ENCODE measurements at regions not wholly inside any gene's neighbourhood (a gene's known extent, or its start where the extent isn't known, plus 50 kb on each side); places are given as distances from the start of the nearest gene placed in this dataset.
A peak's percentile ranks its signal among the peaks of the same experiment; 100 is the strongest.
"Not testable (repeated sequence)": the region's sequence is repeated elsewhere in the genome, so short reads cannot be mapped to it uniquely, and the experiment has no call there.

DNA sequence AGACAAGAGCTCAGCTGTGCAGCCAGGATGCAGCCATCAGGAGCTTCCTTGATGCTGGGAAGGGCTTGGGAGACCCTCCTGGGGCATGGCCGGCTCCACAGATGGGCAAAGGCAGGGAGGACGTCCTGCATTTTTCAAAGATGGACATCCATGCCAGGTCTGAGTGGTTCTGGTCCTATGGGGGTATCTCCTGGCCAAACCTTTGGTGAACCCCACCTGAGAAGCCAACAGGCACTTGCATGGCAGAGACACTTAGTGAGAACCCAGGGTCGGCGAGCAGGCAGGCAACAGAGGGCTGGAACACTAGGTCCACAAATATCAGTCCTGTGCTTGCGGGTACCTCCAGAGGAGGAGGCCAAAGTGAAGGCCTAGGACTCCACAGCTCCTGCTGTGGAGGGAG lies 70.0 kb downstream of the KCTD15 start:
- Histone ChIP-seq H3K4me3 (ENCODE audit: low read length) (no peak overlapping the region), H3K27me3 (replicated peaks; ENCODE audit: control insufficient read depth, insufficient read depth, low read length) (peaks cover 18% of the 10 kb centered on the region), H3K36me3 (ENCODE audit: control insufficient read depth, insufficient read depth, low read length, severe bottlenecking) (no peaks in the 10 kb centered on the region), H3K9me3 (ENCODE audit: control insufficient read depth, low read length) (no peaks in the 10 kb centered on the region), H3K9ac (ENCODE audit: low read length) (no peak overlapping the region), H3K4me1 (ENCODE audit: control insufficient read depth, insufficient read depth, low read length) (peaks cover 12% of the 10 kb centered on the region)
- DNase-seq (ENCODE audit: low read depth): no peak

DNA sequence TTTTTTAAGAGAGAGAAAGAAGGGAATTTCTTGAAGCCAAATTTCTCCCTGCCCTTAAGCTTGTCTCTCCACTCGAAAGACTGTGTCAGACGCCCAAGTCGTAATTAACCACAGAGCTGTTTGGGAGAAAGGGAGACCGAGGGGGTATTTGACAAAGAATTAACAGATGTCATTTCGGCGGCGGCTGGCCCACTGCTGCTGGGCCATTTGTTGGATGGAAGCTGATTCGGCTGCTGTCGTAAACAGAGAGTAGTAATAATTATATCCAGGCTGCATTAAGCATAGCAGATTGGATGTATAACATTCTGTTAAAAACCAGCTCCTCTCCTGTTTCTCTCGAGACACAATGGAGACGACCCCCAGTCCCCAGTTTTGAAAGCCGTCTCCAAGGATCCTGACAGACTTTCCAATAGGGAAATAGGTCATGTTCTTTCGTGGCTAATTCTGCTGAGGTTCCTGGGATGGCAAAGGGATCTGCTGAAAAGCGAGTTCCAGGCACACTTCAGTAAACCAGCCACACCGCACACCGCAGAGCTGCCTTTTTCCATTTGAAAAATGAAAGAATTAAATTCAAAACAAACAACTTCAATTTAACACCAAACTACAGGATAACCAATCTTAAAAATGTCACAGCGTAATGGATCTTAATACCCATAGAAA lies 71.5 kb downstream of the KCTD15 start:
- H3K9ac ChIP-seq (ENCODE audit: low read length): peak overlapping the region; percentile 36
- H3K9me3 ChIP-seq (ENCODE audit: control insufficient read depth, low read length): no peaks in the 10 kb centered on the region
- DNase-seq (ENCODE audit: low read depth): peak; percentile 30
- H3K4me3 ChIP-seq (ENCODE audit: low read length): peak overlapping the region; percentile 59
- peaks cover 18% of the 10 kb centered on the region for H3K27me3 ChIP-seq (replicated peaks; ENCODE audit: control insufficient read depth, insufficient read depth, low read length)
- H3K4me1 ChIP-seq (ENCODE audit: control insufficient read depth, insufficient read depth, low read length): peaks cover 12% of the 10 kb centered on the region
- no peaks in the 10 kb centered on the region for H3K36me3 ChIP-seq (ENCODE audit: control insufficient read depth, insufficient read depth, low read length, severe bottlenecking)

DNA sequence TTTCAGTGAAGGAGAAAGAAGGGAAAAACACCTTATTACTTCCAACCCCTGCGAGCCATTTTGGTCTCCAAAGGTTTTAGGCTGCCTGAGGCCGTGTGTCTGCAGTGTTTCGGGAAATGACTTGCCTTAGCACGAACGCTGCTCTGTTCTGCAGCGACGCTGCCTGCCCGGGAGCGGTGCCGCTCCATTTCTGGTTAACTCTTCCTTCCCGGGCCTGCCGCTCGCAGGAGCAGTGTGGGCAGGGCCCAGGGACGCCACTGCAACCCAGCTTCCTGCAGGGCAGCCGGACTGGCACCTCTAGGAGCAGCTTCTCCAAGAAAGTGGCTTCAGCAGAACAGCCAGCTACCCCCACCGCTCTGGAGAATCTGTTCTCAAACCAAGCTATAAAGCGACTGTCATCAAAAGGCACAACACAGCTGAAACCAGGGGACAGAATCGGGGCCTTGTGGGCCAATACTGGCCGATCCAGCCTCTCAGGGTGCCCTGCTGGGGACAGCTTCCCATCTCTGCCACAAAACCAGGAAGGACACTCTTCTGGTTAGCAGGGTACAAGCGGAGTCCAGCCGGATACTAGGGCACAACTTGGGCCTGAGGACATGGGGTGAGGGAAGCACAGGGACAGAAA lies 72.2 kb downstream of the KCTD15 start:
- Histone ChIP-seq H3K9me3 (ENCODE audit: control insufficient read depth, low read length) (no peaks in the 10 kb centered on the region), H3K9ac (ENCODE audit: low read length) (peak overlapping the region; percentile 36), H3K4me1 (ENCODE audit: control insufficient read depth, insufficient read depth, low read length) (peaks cover 12% of the 10 kb centered on the region), H3K36me3 (ENCODE audit: control insufficient read depth, insufficient read depth, low read length, severe bottlenecking) (no peaks in the 10 kb centered on the region), H3K4me3 (ENCODE audit: low read length) (peak overlapping the region; percentile 59), H3K27me3 (replicated peaks; ENCODE audit: control insufficient read depth, insufficient read depth, low read length) (peaks cover 18% of the 10 kb centered on the region)
- DNase-seq (ENCODE audit: low read depth): peak; percentile 64

DNA sequence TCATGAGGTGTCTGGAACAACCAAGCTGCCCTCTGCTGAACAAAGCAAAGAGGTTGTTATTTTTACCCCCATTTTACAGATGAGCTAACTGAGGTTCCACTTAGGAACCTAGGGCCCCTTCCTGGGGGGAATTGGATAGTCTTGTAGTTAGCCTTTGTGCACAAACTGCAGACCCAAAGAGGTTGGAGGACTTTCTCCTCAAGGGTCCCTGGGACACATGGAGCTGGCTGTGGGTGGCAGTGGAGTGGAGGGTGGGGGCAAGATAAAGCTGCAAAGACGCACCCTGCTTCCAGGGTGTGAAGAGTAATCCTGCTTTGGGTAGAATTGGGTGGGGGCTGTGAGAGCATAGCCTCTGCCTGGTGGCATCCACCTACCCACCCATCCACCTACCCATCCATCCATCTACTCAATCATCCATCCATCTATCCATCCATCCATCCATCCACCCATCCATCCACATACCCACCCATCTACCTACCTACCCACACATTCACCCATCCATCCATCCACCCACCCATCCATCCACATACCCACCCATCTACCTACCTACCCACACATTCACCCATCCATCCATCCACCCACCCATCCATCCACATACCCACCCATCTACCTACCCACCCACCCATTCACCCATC lies 73.7 kb downstream of the KCTD15 start:
- H3K36me3 ChIP-seq (ENCODE audit: control insufficient read depth, insufficient read depth, low read length, severe bottlenecking); H3K4me3 ChIP-seq (ENCODE audit: low read length); DNase-seq (ENCODE audit: low read depth); H3K9ac ChIP-seq (ENCODE audit: low read length); H3K9me3 ChIP-seq (ENCODE audit: control insufficient read depth, low read length): not testable (repeated sequence)
- Histone ChIP-seq H3K27me3 (replicated peaks; ENCODE audit: control insufficient read depth, insufficient read depth, low read length) (peaks cover 14% of the 10 kb centered on the region), H3K4me1 (ENCODE audit: control insufficient read depth, insufficient read depth, low read length) (peaks cover 12% of the 10 kb centered on the region)

DNA sequence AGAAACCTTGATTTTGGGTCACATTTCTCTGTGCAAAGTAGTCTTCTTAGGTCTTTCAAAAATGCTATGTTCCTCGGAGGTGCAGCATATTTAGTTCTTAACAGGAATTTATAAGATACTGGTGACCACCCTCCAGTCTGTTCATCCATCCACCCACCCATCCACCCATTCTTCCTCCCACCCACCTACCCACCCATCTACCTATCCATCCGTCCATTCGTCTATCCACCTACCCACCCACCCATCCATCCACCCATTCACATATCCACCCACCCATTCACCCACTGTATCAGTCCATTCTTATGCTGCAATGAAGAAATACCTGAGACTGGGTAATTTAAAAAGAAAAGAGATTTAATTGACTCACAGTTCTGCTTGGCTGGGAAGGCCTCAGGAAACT lies 74.9 kb downstream of the KCTD15 start:
- Histone ChIP-seq H3K36me3 (ENCODE audit: control insufficient read depth, insufficient read depth, low read length, severe bottlenecking) (no peaks in the 10 kb centered on the region), H3K4me3 (ENCODE audit: low read length) (no peak overlapping the region), H3K9ac (ENCODE audit: low read length) (no peak overlapping the region), H3K27me3 (replicated peaks; ENCODE audit: control insufficient read depth, insufficient read depth, low read length) (peaks cover 13% of the 10 kb centered on the region), H3K9me3 (ENCODE audit: control insufficient read depth, low read length) (no peaks in the 10 kb centered on the region), H3K4me1 (ENCODE audit: control insufficient read depth, insufficient read depth, low read length) (peaks cover 12% of the 10 kb centered on the region)
- DNase-seq (ENCODE audit: low read depth): no peak

DNA sequence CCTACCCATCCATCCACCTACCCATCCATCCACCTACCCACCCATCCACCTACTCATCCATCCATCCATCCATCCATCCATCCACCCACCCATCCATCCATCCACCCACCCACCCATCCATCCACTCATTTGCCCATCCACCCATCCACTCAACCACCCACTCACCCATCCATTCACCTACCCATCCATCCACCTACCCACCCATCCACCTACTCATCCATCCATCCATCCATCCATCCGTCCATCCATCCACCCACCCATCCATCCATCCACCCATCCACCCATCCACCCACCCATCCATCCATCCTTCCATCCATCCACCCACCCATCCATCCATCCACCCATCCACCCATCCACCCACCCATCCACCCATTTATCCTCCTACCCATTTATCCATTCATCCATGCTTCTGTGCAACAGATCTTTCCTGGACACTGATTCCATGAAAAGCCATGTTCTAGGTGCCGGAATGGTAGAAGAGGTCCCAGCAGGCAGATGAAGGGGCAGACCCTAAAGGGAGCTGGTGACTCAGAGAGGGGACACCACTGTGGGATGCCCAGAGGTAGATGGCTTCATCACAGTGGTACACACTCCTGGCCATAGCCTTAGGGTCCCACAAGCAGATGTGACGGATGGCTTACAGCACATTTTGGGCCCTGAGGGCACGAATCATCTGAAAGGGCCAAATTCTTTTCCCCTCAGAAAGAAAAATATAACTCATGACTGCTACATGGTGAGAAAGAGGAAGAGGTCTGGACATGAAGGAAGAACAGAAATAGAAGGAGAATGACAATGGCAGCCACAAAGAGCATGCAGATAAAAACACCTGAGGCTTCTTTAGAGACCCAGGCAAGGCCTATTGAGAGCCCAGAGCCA lies 76.0 kb downstream of the KCTD15 start:
- peaks cover 12% of the 10 kb centered on the region for H3K4me1 ChIP-seq (ENCODE audit: control insufficient read depth, insufficient read depth, low read length)
- no peaks in the 10 kb centered on the region for H3K9me3 ChIP-seq (ENCODE audit: control insufficient read depth, low read length)
- H3K36me3 ChIP-seq (ENCODE audit: control insufficient read depth, insufficient read depth, low read length, severe bottlenecking): no peaks in the 10 kb centered on the region
- H3K4me3 ChIP-seq (ENCODE audit: low read length): no peak overlapping the region
- DNase-seq (ENCODE audit: low read depth): no peak
- no peak overlapping the region for H3K9ac ChIP-seq (ENCODE audit: low read length)
- H3K27me3 ChIP-seq (replicated peaks; ENCODE audit: control insufficient read depth, insufficient read depth, low read length): peaks cover 13% of the 10 kb centered on the region

DNA sequence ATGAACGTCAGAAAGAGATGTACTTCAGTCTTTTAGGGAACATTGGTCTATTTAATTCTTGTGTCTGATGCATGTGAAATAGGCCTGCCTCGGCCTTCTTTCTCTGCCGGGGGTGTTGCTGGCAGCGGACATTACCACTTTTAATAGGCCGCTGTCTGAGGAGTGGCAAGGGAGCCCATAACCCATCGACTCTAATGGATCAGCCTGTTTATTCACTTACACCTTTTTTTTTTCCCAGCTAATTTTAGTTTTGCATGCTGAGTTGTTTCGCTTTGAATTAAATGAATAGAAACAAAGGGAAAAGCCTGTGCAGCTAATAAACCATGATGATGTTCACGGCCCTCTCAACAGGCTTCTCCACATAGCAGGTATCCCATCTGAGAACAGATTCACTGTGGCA lies 78.4 kb downstream of the KCTD15 start:
- Histone ChIP-seq H3K27me3 (replicated peaks; ENCODE audit: control insufficient read depth, insufficient read depth, low read length) (peaks cover 21% of the 10 kb centered on the region), H3K36me3 (ENCODE audit: control insufficient read depth, insufficient read depth, low read length, severe bottlenecking) (no peaks in the 10 kb centered on the region), H3K4me3 (ENCODE audit: low read length) (no peak overlapping the region), H3K4me1 (ENCODE audit: control insufficient read depth, insufficient read depth, low read length) (no peaks in the 10 kb centered on the region), H3K9ac (ENCODE audit: low read length) (no peak overlapping the region), H3K9me3 (ENCODE audit: control insufficient read depth, low read length) (no peaks in the 10 kb centered on the region)
- DNase-seq (ENCODE audit: low read depth): no peak

DNA sequence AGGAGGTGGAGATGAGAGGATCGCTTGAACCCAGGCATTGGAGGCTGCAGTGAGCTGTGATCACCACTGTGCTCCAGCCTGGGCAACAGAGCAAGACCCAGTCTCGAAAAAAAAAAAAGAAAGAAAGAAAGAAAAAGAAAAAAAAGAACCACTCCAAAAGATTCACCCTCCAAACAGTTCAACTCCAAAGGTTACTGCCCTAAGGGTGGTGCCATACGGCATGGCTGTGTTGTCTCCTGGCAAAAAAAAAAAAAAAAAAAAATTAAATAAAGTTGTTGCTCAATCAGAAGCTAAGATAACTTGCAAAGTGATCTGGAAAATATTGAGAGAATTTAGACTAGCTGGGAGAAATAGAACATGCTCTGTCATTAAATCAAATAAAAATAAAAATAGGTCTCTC lies 79.5 kb downstream of the KCTD15 start:
- no peak for DNase-seq (ENCODE audit: low read depth)
- H3K9me3 ChIP-seq (ENCODE audit: control insufficient read depth, low read length): no peaks in the 10 kb centered on the region
- no peaks in the 10 kb centered on the region for H3K4me1 ChIP-seq (ENCODE audit: control insufficient read depth, insufficient read depth, low read length)
- no peak overlapping the region for H3K9ac ChIP-seq (ENCODE audit: low read length)
- H3K36me3 ChIP-seq (ENCODE audit: control insufficient read depth, insufficient read depth, low read length, severe bottlenecking): no peaks in the 10 kb centered on the region
- H3K4me3 ChIP-seq (ENCODE audit: low read length): no peak overlapping the region
- H3K27me3 ChIP-seq (replicated peaks; ENCODE audit: control insufficient read depth, insufficient read depth, low read length): peaks cover 18% of the 10 kb centered on the region

DNA sequence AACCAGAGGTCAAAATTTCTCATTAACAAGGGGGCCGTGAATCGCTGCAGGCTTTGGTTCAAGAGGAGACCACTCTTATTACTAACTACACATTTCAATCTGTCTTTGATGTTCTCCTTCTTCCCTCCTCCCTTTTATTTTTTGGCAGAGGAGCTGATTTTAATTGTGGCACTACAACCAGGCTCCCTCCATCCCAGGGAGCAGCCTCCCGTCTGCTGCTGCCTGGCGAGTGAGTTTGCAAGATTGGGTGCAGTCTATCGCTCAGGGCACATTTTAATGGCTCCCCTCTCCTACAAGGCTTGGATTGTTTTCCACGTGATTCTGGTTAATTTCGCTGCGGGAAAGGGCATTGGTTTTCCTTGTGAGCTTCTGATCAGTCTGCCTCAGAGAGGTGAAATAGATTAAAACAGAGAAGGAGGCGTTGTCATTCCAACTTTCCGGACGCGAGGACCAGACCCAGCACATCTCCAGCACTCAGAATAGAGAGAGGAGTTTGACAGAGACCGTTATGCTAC lies 81.4 kb downstream of the KCTD15 start:
- Histone ChIP-seq H3K9me3 (ENCODE audit: control insufficient read depth, low read length) (no peaks in the 10 kb centered on the region), H3K4me3 (ENCODE audit: low read length) (no peak overlapping the region), H3K9ac (ENCODE audit: low read length) (no peak overlapping the region), H3K36me3 (ENCODE audit: control insufficient read depth, insufficient read depth, low read length, severe bottlenecking) (no peaks in the 10 kb centered on the region), H3K27me3 (replicated peaks; ENCODE audit: control insufficient read depth, insufficient read depth, low read length) (peaks cover 18% of the 10 kb centered on the region), H3K4me1 (ENCODE audit: control insufficient read depth, insufficient read depth, low read length) (no peaks in the 10 kb centered on the region)
- no peak for DNase-seq (ENCODE audit: low read depth)

DNA sequence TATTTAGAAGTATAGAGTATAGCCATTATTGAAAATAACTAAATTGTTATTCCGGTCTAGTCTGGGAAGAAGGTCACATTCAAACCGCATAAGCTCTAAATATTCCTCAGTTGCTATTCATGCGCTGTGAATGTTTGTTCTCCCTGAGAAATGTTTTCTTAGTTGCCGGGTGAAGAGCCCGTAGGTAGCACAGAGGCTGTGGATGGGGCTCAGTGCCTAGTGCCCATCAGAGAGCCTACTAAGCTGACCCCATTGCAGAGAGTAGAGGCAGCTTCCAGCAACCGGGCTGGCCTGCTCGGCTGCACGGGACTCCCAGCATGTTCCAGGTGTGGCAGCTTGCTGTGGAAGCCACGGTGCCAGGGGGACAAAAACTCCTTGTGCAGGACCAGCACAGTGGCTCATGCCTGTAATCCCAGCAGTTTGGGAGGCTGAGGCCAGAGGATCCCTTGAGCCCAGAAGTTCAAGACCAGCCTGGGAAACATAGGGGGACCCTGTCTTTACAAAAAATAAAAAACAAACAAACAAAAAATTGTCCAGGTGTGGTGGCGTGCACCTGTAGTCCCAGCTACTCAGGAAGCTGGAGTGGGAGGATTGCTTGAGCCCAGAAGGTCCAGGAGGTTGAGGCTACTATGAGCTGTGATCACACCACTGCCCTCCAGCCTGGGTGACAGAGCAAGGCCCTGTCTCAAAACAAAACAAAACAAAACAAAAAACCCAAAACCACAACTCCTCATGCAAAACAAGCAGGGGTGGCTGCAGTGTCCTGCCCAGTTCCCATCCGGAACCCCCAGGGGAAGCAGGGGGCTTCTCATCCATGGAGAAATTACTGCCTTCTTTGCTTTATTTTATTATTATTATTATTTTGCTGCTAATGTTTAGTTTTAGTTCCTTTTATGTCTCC lies 82.5 kb downstream of the KCTD15 start:
- H3K27me3 ChIP-seq (replicated peaks; ENCODE audit: control insufficient read depth, insufficient read depth, low read length): peaks cover 22% of the 10 kb centered on the region
- no peaks in the 10 kb centered on the region for H3K9me3 ChIP-seq (ENCODE audit: control insufficient read depth, low read length)
- H3K36me3 ChIP-seq (ENCODE audit: control insufficient read depth, insufficient read depth, low read length, severe bottlenecking): no peaks in the 10 kb centered on the region
- no peak overlapping the region for H3K4me3 ChIP-seq (ENCODE audit: low read length)
- H3K9ac ChIP-seq (ENCODE audit: low read length): no peak overlapping the region
- no peak for DNase-seq (ENCODE audit: low read depth)
- H3K4me1 ChIP-seq (ENCODE audit: control insufficient read depth, insufficient read depth, low read length): no peaks in the 10 kb centered on the region

Measured in adipocyte (in vitro differentiated cells).